Neutrophil (primary cell): ENCODE measurements at regions not wholly inside any gene's neighbourhood (a gene's known extent, or its start where the extent isn't known, plus 50 kb on each side); places are given as distances from the start of the nearest gene placed in this dataset.
A peak's percentile ranks its signal among the peaks of the same experiment; 100 is the strongest.

Experiments
- H3K27ac ChIP-seq: fragments of 200-600 bp; sonication (generic); 2 replicates; pipeline ENCODE4 v1.5.1; 2016; ENCODE audit warnings: mild to moderate bottlenecking, moderate library complexity
- H3K27me3 ChIP-seq: fragments of 200-600 bp; sonication (generic); 2 replicates; pipeline ENCODE4 v1.6.0; 2016; ENCODE audit warnings: mild to moderate bottlenecking
- H3K36me3 ChIP-seq: fragments of 200-600 bp; sonication (generic); 2 replicates; pipeline ENCODE4 v1.5.1; 2017
- H3K4me1 ChIP-seq, 2 experiments: fragments of 200-600 bp in 1 of 2; sonication (generic) in 1 of 2; 1 replicate in 1 of 2; 2 replicates in 1 of 2; pipeline versions ENCODE4 v1.5.1 to v1.6.1; 2013 to 2016; ENCODE audit warnings: low read depth in 1 of 2, low read length in 1 of 2, mild to moderate bottlenecking in 1 of 2, moderate library complexity in 1 of 2; ENCODE audit not compliant: control insufficient read depth in 1 of 2, insufficient read depth in 1 of 2
- H3K4me3 ChIP-seq, 2 experiments: fragments of 200-600 bp in 1 of 2; sonication (generic) in 1 of 2; 1 replicate in 1 of 2; 2 replicates in 1 of 2; pipeline ENCODE4 v1.5.1; 2013 to 2016; ENCODE audit warnings: low read depth in 1 of 2, low read length in 1 of 2, mild to moderate bottlenecking in 1 of 2, moderate library complexity in 1 of 2
- H3K9me3 ChIP-seq: fragments of 200-600 bp; sonication (generic); 2 replicates; pipeline ENCODE4 v1.5.1; 2016
- CTCF ChIP-seq: fragments of 200-600 bp; sonication (generic); IDR thresholded peaks from 2 replicates; pipeline ENCODE4 v1.5.1; 2016; ENCODE audit warnings: antibody characterized with exemption

GRCh38 chr2:205905576-205905975 is 180.4 kb downstream of the INO80D start:
- no peaks in the 10 kb centered on the region for H3K9me3 ChIP-seq
- H3K4me3 ChIP-seq = no peak overlapping the region
- H3K36me3 ChIP-seq = no peaks in the 10 kb centered on the region
- peaks cover 32% of the 10 kb centered on the region for H3K27me3 ChIP-seq
- no peaks in the 10 kb centered on the region for H3K4me1 ChIP-seq
- TF ChIP-seq CTCF = no peak
- H3K27ac ChIP-seq = no peak overlapping the region

- Histone ChIP-seq H3K27me3 (peaks cover 24% of the 10 kb centered on the region), H3K9me3 (no peaks in the 10 kb centered on the region), H3K36me3 (no peaks in the 10 kb centered on the region), H3K4me1 (no peaks in the 10 kb centered on the region), H3K27ac (no peak overlapping the region), H3K4me3 (no peak overlapping the region)
- no peak for TF ChIP-seq CTCF
Measured at GRCh38 chr2:205904873-205905272, 181.1 kb downstream of the INO80D start.

GRCh38 chr2:205903549-205904129 is 182.3 kb downstream of the INO80D start:
- Histone ChIP-seq H3K27me3 (peaks cover 12% of the 10 kb centered on the region), H3K27ac (no peak overlapping the region), H3K4me1 (no peaks in the 10 kb centered on the region), H3K4me3 (no peak overlapping the region), H3K36me3 (no peaks in the 10 kb centered on the region), H3K9me3 (no peaks in the 10 kb centered on the region)
- peak; percentile 16 for TF ChIP-seq CTCF

GRCh38 chr2:205902900-205903237 is 183.1 kb downstream of the INO80D start:
- peaks cover 7% of the 10 kb centered on the region for H3K27me3 ChIP-seq
- H3K9me3 ChIP-seq = no peaks in the 10 kb centered on the region
- H3K36me3 ChIP-seq = no peaks in the 10 kb centered on the region
- H3K4me3 ChIP-seq = no peak overlapping the region
- no peaks in the 10 kb centered on the region for H3K4me1 ChIP-seq
- no peak overlapping the region for H3K27ac ChIP-seq
- no peak for TF ChIP-seq CTCF

- Histone ChIP-seq H3K9me3 (no peaks in the 10 kb centered on the region), H3K27ac (no peak overlapping the region), H3K36me3 (no peaks in the 10 kb centered on the region), H3K4me1 (no peaks in the 10 kb centered on the region), H3K27me3 (peaks cover 7% of the 10 kb centered on the region), H3K4me3 (no peak overlapping the region)
- no peak for TF ChIP-seq CTCF
Measured at GRCh38 chr2:205902041-205902899, 183.7 kb downstream of the INO80D start.
